Bronchial epithelial cell (primary cell): ENCODE measurements at regions not wholly inside any gene's neighbourhood (a gene's known extent, or its start where the extent isn't known, plus 50 kb on each side); places are given as distances from the start of the nearest gene placed in this dataset.
"Not testable (repeated sequence)": the region's sequence is repeated elsewhere in the genome, so short reads cannot be mapped to it uniquely, and the experiment has no call there.

Experiments
- DNase-seq: peaks from one replicate; pipeline ENCODE4 v3.0.0-alpha.2; 2010; ENCODE audit warnings: low read depth
- FAIRE-seq: peaks from 2 replicates; lab custom pipeline; 2011; peaks lifted over from hg19 to GRCh38; lab: Jason Lieb, UNC
- H3K27me3 ChIP-seq: 2 replicates; pipeline ENCODE4 v1.5.1; 2011; ENCODE audit warnings: low read length; ENCODE audit not compliant: control insufficient read depth, insufficient read depth
- H3K36me3 ChIP-seq: 2 replicates; pipeline ENCODE4 v1.5.1; 2011; ENCODE audit warnings: low read length; ENCODE audit not compliant: control insufficient read depth, insufficient read depth
- H3K4me3 ChIP-seq: 2 replicates; pipeline ENCODE4 v1.5.1; 2011; ENCODE audit warnings: mild to moderate bottlenecking, low read depth, low read length, control low read depth
- TF ChIP-seq, protein P1 (sequence below): IDR thresholded peaks from 2 replicates; pipeline ENCODE4 v1.5.1; 2011; ENCODE audit warnings: mild to moderate bottlenecking, moderate library complexity, low read length, control low read depth, inconsistent platforms; ENCODE audit not compliant: insufficient read depth, severe bottlenecking

DNA sequence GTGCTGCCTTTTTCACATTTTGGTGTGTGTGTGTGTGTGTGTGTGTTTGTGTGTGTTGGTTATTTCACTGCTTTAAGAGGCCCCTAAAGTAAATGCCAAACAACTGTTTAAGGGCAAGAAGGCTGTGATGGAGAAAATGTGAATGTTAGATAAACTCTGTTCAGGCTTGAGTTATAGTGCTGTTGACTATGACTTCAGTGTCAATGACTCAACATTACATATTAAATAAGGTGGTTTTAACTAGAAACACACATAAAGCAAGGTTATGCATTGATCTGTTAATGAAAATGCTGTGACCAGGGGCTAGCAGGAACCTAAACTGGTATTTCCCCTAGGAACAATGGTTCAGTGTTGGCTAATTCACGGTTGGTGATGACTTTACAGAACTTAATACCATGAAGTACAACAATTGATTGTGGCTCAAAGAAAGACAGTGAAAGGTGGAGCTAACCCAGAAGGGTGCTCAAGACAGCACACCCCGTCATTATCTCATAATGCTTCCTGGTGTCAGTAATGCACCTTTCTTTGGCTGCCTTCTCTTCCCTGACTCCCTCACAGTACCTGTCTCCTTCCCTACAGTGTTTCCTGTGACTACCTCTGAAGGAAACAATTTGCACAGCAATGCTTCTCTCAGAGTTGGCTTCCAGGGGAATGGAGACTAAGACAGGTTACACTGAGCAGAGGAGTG lies 116.1 kb downstream of the RIN2 start:
- Histone ChIP-seq H3K36me3 (no peaks in the 10 kb centered on the region), H3K27me3 (no peaks in the 10 kb centered on the region), H3K4me3 (no peak overlapping the region)
- DNase-seq (peak; percentile 26), FAIRE-seq (peak; percentile 89)
- TF ChIP-seq, protein P1, sequence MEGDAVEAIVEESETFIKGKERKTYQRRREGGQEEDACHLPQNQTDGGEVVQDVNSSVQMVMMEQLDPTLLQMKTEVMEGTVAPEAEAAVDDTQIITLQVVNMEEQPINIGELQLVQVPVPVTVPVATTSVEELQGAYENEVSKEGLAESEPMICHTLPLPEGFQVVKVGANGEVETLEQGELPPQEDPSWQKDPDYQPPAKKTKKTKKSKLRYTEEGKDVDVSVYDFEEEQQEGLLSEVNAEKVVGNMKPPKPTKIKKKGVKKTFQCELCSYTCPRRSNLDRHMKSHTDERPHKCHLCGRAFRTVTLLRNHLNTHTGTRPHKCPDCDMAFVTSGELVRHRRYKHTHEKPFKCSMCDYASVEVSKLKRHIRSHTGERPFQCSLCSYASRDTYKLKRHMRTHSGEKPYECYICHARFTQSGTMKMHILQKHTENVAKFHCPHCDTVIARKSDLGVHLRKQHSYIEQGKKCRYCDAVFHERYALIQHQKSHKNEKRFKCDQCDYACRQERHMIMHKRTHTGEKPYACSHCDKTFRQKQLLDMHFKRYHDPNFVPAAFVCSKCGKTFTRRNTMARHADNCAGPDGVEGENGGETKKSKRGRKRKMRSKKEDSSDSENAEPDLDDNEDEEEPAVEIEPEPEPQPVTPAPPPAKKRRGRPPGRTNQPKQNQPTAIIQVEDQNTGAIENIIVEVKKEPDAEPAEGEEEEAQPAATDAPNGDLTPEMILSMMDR = no peak

DNA sequence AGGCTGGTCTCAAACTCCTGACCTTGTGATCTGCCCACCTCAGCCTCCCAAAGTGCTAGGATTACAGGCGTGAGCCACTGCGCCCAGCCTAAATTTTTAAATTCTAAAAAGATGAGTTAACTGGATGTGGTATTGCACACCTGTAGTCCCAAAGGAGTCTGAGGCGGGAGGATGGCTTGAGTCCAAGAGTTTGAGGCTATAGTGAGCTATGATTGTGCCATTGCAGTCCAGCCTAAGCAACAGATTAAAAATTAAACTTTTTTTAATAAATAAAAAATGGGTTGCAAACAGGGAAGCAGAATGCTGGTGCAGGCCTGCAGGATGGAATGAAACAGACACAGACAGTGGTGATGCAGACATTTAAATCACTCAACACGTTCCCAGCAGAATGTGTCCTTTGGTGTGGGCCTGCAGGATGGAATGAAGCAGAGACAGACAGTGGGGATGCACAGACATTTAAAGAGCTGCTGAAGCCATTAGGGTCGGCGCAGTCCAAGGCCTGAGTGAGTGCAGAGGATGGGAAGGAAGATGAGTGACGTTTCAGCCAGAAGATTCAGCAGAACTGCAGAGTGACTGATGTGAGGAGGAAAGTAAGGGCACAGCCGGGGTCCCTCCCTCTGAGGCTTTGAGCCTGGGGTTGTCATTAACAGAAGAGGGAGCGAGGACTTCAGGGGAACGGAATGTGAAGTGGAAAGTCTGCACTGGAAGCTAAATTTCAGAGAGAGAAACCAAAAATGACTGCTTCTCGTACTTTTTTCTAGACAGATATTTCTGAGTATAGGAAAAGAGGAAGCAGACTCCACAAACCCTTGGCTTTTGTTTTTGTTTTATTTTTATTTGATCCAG lies 117.5 kb downstream of the RIN2 start:
- FAIRE-seq (no peak), DNase-seq (no peak)
- TF ChIP-seq, protein P1 = no peak
- H3K27me3 ChIP-seq = no peaks in the 10 kb centered on the region
- no peak overlapping the region for H3K4me3 ChIP-seq
- no peaks in the 10 kb centered on the region for H3K36me3 ChIP-seq

DNA sequence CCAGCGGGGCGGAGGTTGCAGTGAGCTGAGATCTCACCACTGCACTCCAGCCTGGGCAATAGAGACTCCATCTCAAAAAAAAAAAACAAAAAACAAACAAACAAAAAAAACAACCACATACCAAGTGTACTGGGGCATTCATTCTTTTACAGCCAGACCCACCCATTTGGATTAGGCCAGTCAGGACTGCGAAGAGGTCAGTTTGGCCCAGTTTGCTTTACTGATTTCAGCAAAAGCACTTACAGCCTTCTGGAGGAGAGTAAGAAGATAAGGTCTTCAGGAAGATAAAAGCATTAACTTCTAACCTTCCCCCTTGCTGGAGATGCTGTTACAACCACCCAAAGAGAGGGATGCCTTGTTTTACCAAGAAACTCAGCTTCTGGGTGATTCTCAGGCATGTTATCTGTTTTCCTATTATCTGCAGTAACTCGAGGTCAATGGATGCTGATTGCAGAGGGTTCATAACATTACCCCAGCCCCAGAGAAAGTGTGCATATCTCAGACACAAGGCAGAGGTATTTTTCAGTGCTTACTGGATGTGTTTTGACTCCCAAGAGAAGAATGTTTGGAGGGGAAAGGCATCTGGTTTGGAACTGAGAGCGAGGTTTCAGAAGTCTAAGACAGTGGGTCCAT lies 118.9 kb downstream of the RIN2 start:
- no peaks in the 10 kb centered on the region for H3K27me3 ChIP-seq
- no peak for DNase-seq
- H3K4me3 ChIP-seq = no peak overlapping the region
- no peak for FAIRE-seq
- TF ChIP-seq, protein P1 = no peak
- no peaks in the 10 kb centered on the region for H3K36me3 ChIP-seq

DNA sequence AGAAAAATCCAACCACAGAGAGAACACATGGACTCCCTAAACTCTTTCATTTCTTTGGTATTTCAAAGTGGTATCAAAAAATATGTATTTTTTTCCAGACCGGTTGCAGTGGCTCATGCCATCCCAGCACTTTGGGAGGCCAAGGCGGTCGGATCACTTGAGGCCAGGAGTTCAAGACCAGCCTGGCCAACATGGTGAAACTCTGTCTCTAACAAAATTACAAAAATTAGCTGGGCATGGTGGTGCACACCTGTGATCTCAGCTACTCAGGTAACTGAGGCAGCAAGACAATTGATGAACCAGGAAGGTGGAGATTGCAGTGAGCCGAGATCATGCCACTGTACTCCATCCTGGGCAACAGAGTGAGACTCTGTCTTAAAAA lies 121.8 kb downstream of the RIN2 start:
- not testable (repeated sequence) for H3K4me3 ChIP-seq, FAIRE-seq, H3K27me3 ChIP-seq, DNase-seq, H3K36me3 ChIP-seq

DNA sequence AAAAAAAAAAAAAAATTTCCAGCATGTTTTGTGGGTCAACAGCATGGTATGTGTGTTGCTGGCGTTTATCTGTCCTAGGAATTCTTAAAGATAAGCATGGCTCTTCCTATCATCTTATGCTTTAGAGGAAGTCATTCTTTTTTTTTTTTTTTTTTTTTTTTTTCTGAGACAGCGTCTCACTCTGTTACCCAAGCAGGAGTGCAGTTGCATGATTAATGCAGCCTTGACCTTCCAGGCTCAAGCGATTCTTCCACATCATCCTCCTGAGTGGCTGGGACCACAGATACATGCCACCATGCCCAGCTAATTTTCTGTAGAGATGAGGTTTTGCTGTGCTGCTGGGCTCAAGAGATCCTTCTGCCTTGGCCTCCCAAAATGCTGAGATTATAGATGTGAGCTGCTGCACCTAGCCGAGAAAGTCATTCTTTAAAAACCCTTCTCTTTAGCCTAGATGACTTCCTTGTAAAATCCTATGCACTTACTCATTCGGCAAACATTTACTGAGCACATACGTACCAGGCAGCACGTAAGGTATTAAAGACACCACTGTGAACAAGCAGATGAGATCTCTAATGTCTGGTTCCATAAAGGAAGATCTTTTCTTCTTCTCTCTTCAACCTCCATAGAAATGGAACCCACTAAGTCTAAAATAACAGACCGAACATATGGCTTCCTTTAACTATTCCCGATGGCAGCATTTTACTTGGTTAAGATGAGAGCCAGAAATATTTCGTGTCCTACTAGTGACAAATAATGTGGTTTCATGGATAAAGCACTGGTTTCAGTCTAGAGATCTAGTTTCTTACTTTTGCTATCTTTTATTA lies 122.4 kb downstream of the RIN2 start:
- H3K4me3 ChIP-seq = no peak overlapping the region
- DNase-seq (peak; percentile 94), FAIRE-seq (peak; percentile 60)
- no peaks in the 10 kb centered on the region for H3K36me3 ChIP-seq
- H3K27me3 ChIP-seq = no peaks in the 10 kb centered on the region
- TF ChIP-seq, protein P1 = no peak
